ENCODE measurements at regions not wholly inside any gene's neighbourhood (a gene's known extent, or its start where the extent isn't known, plus 50 kb on each side); places are given as distances from the start of the nearest gene placed in this dataset.

DNA sequence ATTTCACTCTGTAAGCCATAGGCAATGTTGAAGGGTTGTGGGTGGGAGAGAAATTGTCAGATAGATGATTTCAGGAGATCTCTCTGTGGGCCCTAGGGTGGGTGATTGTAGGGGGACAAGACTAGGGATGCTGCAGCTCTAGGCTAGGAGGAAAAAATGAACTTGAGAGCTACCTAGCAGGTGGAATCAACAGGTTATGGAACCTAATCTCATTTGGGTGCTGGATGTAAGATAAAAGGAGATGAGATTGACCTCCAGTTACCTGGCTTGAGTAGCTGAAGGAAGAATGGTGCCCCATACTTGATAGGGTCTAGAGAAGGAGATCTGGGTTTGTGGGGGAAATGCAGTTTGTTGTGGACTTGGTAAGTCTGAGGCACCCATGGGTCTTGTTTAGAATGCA lies 396.5 kb downstream of the RRAGC start:
- Histone ChIP-seq H3K4me2 (ENCODE audit: low read length) (no peak overlapping the region), H3K27ac (ENCODE audit: low read length) (no peak overlapping the region)
- TF ChIP-seq, protein P1, sequence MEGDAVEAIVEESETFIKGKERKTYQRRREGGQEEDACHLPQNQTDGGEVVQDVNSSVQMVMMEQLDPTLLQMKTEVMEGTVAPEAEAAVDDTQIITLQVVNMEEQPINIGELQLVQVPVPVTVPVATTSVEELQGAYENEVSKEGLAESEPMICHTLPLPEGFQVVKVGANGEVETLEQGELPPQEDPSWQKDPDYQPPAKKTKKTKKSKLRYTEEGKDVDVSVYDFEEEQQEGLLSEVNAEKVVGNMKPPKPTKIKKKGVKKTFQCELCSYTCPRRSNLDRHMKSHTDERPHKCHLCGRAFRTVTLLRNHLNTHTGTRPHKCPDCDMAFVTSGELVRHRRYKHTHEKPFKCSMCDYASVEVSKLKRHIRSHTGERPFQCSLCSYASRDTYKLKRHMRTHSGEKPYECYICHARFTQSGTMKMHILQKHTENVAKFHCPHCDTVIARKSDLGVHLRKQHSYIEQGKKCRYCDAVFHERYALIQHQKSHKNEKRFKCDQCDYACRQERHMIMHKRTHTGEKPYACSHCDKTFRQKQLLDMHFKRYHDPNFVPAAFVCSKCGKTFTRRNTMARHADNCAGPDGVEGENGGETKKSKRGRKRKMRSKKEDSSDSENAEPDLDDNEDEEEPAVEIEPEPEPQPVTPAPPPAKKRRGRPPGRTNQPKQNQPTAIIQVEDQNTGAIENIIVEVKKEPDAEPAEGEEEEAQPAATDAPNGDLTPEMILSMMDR (IDR thresholded peaks at IDR 0.05; ENCODE audit: poor library complexity, severe bottlenecking), result no peak
- TF ChIP-seq TAF1 (IDR thresholded peaks at IDR 0.05; ENCODE audit: low read depth) (no peak), RAD21 (conservative IDR thresholded peaks at IDR 0.05) (no peak), EZH2 (IDR thresholded peaks at IDR 0.05; ENCODE audit: borderline replicate concordance, insufficient read depth, low read length, poor library complexity, severe bottlenecking) (no peak), EP300 (conservative IDR thresholded peaks at IDR 0.05; ENCODE audit: poor library complexity, severe bottlenecking) (no peak)

DNA sequence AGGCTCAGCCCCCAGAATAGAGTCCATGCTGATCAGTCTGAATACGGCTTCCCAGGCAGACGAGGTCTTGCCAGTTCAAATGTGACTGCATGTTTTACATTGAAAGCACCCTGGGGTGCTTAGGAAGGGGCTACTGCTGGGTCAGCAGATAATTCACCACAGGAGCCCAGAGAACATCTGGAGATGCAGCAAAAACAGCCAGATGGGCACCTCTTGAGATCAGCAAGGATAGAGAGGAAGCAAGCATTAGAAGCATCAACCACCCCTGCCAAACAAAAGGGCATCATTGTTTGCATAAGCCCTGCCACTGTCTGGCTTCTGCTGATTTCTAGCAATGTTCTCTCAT lies 403.1 kb downstream of the RRAGC start:
- Histone ChIP-seq H3F3A (ENCODE audit: insufficient read depth, low read length, poor library complexity, severe bottlenecking) (no peaks in the 10 kb centered on the region), H3K9me3 (ENCODE audit: low read length) (no peaks in the 10 kb centered on the region), H3K79me2 (replicated peaks; ENCODE audit: insufficient read depth, low read length) (no peaks in the 10 kb centered on the region), H3K27ac (ENCODE audit: low read length) (no peak overlapping the region), H4K20me1 (ENCODE audit: insufficient read depth) (no peaks in the 10 kb centered on the region), H3K4me2 (ENCODE audit: low read length) (no peak overlapping the region), H3K9ac (ENCODE audit: low read length) (no peak overlapping the region), H3K27me3 (ENCODE audit: insufficient read depth, low read depth, low read length) (no peaks in the 10 kb centered on the region), H3K9me2 (ENCODE audit: insufficient read depth, low read length) (no peaks in the 10 kb centered on the region), H3K36me3 (ENCODE audit: insufficient read depth, low read length) (no peaks in the 10 kb centered on the region), H3K4me3 (ENCODE audit: low read length) (no peak overlapping the region), H2AFZ (ENCODE audit: low read depth, low read length) (no peak overlapping the region)
- TF ChIP-seq, protein P1 (IDR thresholded peaks at IDR 0.05; ENCODE audit: poor library complexity, severe bottlenecking), result no peak
- TF ChIP-seq POLR2AphosphoS5 (IDR thresholded peaks at IDR 0.05) (no peak), SMC3 (conservative IDR thresholded peaks at IDR 0.05; ENCODE audit: poor library complexity) (no peak), EZH2 (IDR thresholded peaks at IDR 0.05; ENCODE audit: borderline replicate concordance, insufficient read depth, low read length, poor library complexity, severe bottlenecking) (no peak), EP300 (conservative IDR thresholded peaks at IDR 0.05; ENCODE audit: poor library complexity, severe bottlenecking) (no peak), MXI1 (conservative IDR thresholded peaks at IDR 0.05; ENCODE audit: poor library complexity, severe bottlenecking) (no peak), RAD21 (conservative IDR thresholded peaks at IDR 0.05) (no peak), TAF1 (IDR thresholded peaks at IDR 0.05; ENCODE audit: low read depth) (no peak)
- TF ChIP-seq, protein P2, sequence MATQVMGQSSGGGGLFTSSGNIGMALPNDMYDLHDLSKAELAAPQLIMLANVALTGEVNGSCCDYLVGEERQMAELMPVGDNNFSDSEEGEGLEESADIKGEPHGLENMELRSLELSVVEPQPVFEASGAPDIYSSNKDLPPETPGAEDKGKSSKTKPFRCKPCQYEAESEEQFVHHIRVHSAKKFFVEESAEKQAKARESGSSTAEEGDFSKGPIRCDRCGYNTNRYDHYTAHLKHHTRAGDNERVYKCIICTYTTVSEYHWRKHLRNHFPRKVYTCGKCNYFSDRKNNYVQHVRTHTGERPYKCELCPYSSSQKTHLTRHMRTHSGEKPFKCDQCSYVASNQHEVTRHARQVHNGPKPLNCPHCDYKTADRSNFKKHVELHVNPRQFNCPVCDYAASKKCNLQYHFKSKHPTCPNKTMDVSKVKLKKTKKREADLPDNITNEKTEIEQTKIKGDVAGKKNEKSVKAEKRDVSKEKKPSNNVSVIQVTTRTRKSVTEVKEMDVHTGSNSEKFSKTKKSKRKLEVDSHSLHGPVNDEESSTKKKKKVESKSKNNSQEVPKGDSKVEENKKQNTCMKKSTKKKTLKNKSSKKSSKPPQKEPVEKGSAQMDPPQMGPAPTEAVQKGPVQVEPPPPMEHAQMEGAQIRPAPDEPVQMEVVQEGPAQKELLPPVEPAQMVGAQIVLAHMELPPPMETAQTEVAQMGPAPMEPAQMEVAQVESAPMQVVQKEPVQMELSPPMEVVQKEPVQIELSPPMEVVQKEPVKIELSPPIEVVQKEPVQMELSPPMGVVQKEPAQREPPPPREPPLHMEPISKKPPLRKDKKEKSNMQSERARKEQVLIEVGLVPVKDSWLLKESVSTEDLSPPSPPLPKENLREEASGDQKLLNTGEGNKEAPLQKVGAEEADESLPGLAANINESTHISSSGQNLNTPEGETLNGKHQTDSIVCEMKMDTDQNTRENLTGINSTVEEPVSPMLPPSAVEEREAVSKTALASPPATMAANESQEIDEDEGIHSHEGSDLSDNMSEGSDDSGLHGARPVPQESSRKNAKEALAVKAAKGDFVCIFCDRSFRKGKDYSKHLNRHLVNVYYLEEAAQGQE (IDR thresholded peaks at IDR 0.05; ENCODE audit: borderline replicate concordance), result no peak

More for the DNA sequence above, 396.5 kb downstream of the RRAGC start:
- Histone ChIP-seq H3K36me3 (ENCODE audit: insufficient read depth, low read length) (no peaks in the 10 kb centered on the region), H2AFZ (ENCODE audit: low read depth, low read length) (no peak overlapping the region), H3K4me3 (ENCODE audit: low read length) (no peak overlapping the region), H4K20me1 (ENCODE audit: insufficient read depth) (no peaks in the 10 kb centered on the region), H3K9ac (ENCODE audit: low read length) (no peak overlapping the region), H3K9me2 (ENCODE audit: insufficient read depth, low read length) (no peaks in the 10 kb centered on the region), H3K27me3 (ENCODE audit: insufficient read depth, low read depth, low read length) (no peaks in the 10 kb centered on the region), H3F3A (ENCODE audit: insufficient read depth, low read length, poor library complexity, severe bottlenecking) (no peaks in the 10 kb centered on the region), H3K79me2 (replicated peaks; ENCODE audit: insufficient read depth, low read length) (no peaks in the 10 kb centered on the region), H3K9me3 (ENCODE audit: low read length) (no peaks in the 10 kb centered on the region)

All from neural cell (in vitro differentiated cells).